ENCODE measurements at regions not wholly inside any gene's neighbourhood (a gene's known extent, or its start where the extent isn't known, plus 50 kb on each side); places are given as distances from the start of the nearest gene placed in this dataset.

GRCh38 chr21:35473496-35473895, 424.4 kb upstream of the RUNX1 start:
- TF ChIP-seq POLR2A (IDR thresholded peaks at IDR 0.05): no peak
- TF ChIP-seq, protein P1, sequence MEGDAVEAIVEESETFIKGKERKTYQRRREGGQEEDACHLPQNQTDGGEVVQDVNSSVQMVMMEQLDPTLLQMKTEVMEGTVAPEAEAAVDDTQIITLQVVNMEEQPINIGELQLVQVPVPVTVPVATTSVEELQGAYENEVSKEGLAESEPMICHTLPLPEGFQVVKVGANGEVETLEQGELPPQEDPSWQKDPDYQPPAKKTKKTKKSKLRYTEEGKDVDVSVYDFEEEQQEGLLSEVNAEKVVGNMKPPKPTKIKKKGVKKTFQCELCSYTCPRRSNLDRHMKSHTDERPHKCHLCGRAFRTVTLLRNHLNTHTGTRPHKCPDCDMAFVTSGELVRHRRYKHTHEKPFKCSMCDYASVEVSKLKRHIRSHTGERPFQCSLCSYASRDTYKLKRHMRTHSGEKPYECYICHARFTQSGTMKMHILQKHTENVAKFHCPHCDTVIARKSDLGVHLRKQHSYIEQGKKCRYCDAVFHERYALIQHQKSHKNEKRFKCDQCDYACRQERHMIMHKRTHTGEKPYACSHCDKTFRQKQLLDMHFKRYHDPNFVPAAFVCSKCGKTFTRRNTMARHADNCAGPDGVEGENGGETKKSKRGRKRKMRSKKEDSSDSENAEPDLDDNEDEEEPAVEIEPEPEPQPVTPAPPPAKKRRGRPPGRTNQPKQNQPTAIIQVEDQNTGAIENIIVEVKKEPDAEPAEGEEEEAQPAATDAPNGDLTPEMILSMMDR (IDR thresholded peaks at IDR 0.05): no peak

All from adrenal gland (tissue), 5 donors.